HG02884 (cell line): ENCODE measurements at regions not wholly inside any gene's neighbourhood (a gene's known extent, or its start where the extent isn't known, plus 50 kb on each side); places are given as distances from the start of the nearest gene placed in this dataset.
"Not testable (repeated sequence)": the region's sequence is repeated elsewhere in the genome, so short reads cannot be mapped to it uniquely, and the experiment has no call there.

Source experiments
- ATAC-seq: cut with Tn5 transposase; IDR thresholded peaks from one replicate; pipeline ENCODE4 v1.9.1; 2021; ENCODE audit warnings: mild to moderate bottlenecking, moderate library complexity; ENCODE audit not compliant: unreplicated experiment

DNA sequence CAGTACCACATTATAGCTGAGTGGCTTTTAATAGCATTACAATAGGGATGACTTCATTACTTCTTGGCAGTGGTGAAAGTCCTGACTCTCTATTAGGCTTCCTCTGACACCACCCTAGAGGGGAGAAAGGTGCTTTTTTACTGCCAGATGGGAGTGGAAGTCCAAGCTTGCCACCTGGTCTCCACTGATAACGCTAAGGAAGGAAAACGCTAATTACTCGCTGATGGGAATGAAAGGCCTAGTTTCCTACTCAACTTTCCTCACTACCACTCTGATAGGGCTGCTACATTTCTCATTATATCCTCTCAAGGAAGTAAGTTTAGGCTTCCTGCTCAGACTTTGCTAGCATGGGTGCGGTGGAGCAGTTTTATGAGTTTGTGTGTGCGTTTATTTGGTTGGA, 62.3 kb upstream of the PAGE3 start:
- ATAC-seq = no peak

DNA sequence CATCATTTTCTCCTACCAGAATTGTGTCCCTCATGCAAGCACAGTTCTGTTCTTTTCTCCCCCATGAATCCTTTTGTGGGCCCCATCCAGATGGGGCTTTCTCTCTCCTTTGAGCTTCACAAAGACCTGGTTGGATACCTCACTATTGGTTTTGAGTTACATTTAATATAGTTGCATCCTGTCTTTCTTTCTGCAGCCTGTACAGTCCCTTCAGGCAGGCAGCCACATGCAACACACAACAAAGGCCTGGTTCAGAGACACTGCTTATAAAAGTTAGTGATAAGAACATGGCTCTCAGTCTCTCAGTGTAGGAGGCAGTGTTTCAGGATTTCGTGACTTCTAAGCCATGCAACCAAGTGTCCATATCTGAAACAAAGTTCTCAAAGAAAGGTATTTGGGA, 70.6 kb upstream of the PAGE3 start:
- ATAC-seq = no peak

DNA sequence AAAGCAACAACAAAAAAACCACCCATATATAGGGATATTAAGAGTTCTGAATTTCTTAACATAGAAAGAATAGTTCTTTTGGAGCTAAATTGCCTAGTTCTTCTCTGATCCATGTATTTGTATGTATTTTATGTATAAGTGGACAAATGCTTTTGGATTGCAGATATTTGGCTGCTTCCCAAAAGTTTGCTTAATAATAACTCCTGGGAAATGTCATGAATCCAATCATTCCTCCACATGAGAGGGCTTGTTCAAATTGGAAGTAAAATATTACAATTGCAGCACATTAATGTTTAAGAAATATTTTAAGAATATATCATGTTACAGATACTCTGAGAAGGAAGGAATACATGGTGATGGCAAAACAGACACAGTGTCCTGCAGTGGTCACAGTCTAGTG, 71.5 kb upstream of the PAGE3 start:
- ATAC-seq = no peak

DNA sequence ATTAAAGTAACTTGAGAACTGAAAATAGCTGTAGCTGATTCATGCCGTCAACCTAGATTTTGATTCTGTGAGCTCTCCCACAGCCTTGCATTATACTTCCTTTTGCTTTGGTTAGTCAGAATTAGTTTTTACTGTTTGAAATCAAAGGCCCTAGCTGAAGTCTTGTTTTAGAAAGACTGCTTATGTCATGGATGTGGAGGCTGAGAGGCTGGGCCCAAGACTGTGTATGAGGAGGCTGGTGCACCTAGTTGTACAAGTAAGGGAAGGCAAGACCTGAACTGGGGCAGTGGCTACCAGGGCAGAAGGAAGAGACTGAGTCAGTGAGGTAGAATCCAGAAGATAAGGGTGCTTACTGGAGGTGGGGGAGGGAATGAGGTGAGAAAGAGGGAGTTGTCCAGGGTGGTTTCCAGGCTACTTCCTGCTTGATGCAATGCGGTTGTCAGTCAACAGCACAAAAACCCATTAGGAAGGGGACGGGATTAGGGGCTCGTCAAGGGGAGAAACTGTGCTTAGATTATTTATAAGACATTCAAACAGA, 76.2 kb upstream of the PAGE3 start:
- no peak for ATAC-seq

DNA sequence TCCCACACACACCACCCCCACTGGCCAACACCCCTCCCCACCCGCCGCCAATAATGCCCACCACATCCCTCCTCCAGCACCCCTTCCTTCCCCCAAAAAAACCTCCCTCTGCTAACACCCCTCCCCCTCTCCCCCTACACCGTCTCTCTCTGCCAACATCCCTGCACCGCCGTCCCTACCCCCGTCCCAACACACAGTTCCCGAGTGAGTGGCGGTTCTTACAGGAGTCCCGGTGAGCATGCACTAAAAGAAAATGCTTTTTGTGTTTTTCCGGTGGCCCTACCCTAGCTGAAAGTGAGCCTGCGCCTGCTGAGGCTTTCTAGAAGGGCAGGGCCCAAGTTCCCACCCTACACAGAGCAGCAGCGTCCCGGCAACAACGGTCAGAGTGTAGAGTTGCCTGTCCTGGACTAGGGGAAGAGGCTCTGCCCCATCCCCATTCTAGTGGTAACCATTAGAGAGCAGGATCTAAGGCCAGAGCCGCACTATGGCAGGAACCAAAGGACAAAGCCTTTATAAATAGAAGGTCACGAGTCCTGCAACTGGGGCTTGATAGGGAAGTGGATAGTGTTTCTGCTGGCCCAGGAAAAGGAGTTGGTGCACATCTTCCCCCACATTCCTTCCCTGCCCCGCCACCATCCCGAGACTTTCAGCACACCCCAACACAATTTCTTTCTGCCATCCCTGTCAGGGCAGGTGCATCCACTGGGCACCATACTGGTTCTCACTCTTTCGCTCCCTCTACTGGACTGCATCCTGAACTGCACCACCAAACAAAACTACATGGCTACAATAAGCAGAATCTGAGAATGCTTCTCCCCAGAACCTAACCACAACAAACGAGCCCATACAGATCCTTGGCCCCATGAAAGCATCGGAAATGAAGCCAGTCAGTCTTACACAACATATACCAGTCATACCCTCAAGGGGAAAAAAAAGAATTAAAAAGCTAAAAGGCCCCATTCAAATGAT, 78.1 kb upstream of the PAGE3 start:
- peak; percentile 76 for ATAC-seq

- ATAC-seq = no peak
These were observed 91.9 kb upstream of the PAGE3 start for GRCh38 chrX:55356609-55357008.

DNA sequence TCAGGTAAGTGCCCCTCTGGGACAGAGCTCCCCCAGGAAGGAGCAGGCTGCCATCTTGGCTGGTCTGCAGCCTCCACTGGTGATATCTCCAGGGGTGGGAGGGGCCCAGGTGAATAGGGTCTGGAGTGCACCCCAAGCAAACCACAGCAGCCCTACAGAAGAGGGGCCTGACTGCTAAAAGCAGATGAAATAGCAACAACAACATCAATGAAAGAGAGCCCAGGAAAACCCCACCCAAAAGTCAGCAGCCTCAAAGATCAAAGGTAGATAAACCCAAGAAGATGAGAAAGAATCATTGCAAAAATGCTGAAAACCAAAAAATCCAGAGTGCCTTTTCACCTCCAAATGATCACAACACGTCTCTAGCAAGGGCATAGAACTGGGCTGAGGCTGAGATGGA, 92.5 kb upstream of the PAGE3 start:
- ATAC-seq = no peak

DNA sequence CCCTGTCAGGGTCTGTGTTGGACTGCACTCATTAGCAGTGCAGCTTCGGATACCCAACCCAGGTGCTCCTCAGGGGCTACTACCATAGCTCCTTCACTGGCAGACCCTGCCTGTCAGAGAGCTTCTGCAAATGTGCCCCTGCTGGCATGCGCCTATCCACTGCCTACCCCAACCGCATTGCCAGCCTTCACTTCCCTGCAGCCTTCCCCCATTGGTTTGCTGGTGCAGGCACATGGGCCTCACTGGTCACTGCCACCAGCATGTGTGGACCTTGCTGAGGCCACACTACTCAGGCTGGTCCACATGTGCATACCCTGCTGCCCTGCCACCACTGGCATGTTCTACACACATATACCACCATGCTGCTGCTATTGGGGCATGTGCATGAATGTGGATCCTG, 72.5 kb upstream of the MAGEH1 start:
- no peak for ATAC-seq

DNA sequence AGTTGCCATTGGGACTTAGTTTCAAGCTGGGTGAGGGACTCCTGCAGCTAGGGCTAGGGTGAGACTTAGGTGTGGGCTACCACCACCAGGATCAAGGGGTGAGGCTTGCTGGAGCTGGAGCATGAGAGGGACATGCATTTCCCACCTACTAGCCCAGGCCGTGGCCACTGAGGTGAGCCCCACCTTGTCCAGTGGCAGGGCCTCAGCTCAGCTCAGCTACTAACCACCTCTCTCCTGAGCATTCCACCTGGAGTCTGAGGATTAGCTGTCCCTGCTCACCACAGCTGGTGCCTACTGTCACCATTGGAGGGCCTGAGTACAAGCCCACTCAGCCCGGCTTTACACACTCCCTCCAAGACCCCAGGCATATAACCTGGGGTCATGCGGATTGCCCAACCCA, 62.6 kb upstream of the MAGEH1 start:
- ATAC-seq = no peak

DNA sequence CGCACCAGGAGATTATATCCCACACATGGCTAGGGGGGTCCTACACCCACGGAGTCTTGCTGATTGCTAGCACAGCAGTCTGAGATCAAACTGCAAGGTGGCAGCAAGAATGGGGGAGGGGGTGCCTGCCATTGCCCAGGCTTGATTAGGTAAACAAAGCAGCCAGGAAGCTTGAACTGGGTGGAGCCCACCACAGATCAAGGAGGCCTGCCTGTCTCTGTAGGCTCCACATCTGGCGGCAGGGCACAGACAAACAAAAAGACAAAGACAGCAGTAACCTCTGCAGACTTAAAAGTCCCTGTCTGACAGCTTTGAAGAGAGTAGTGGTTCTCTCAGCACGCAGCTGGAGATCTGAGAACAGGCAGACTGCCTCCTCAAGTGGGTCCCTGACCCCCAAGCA, 55.1 kb upstream of the MAGEH1 start:
- ATAC-seq = not testable (repeated sequence)
